Progenitor cell of endocrine pancreas (in vitro differentiated cells): ENCODE measurements at regions not wholly inside any gene's neighbourhood (a gene's known extent, or its start where the extent isn't known, plus 50 kb on each side); places are given as distances from the start of the nearest gene placed in this dataset.

Source experiments
- DNase-seq: peaks from one replicate; pipeline ENCODE4 v3.0.0; 2021; ENCODE audit warnings: low spot score; ENCODE audit not compliant: unreplicated experiment
- H3K27ac Mint-ChIP-seq: 2 replicates; pipeline ENCODE4 v1.8.0; 2021; ENCODE audit warnings: mild to moderate bottlenecking, moderate library complexity, mixed read lengths
- H3K27me3 Mint-ChIP-seq: 2 replicates; pipeline ENCODE4 v1.8.0; 2021; ENCODE audit warnings: mixed read lengths
- H3K36me3 Mint-ChIP-seq: 2 replicates; pipeline ENCODE4 v1.8.0; 2022; ENCODE audit warnings: mixed read lengths; ENCODE audit not compliant: insufficient read depth
- H3K4me1 Mint-ChIP-seq: 2 replicates; pipeline ENCODE4 v1.8.0; 2021; ENCODE audit warnings: low read depth, mixed read lengths
- H3K4me3 Mint-ChIP-seq: 2 replicates; pipeline ENCODE4 v1.8.0; 2021; ENCODE audit warnings: low read depth, mild to moderate bottlenecking, moderate library complexity, mixed read lengths
- H3K9me3 Mint-ChIP-seq: 2 replicates; pipeline ENCODE4 v1.8.0; 2021; ENCODE audit warnings: low read depth, mixed read lengths
- TF ChIP-seq, protein P1 (sequence below): fragments of 200-600 bp; sonication (generic); IDR thresholded peaks from one replicate; pipeline ENCODE4 v1.5.0; 2021; ENCODE audit warnings: antibody characterized with exemption, mild to moderate bottlenecking; ENCODE audit not compliant: unreplicated experiment

DNA sequence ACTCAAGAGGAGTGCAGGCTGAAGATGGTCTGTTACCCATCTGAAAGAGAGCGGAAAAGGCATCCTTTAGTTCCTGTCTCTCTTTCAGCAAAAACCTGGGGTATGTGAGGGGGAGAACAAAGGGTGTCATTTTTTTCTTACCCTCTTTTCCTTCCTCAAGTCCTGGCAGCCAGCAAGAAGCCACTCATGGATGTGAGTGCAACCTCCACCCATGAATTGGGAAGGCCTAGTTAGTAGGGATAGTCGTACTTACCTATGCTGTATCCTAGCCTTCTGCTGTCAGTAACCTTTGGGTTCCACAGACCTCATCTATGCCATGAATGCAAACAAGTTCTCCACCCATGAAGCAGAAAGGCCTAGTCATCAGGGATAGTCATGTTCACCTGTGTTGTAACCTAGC, 472.8 kb downstream of the ZIC1 start:
- Mint-ChIP-seq H3K4me3 (no peak overlapping the region), H3K36me3 (no peaks in the 10 kb centered on the region)

DNA sequence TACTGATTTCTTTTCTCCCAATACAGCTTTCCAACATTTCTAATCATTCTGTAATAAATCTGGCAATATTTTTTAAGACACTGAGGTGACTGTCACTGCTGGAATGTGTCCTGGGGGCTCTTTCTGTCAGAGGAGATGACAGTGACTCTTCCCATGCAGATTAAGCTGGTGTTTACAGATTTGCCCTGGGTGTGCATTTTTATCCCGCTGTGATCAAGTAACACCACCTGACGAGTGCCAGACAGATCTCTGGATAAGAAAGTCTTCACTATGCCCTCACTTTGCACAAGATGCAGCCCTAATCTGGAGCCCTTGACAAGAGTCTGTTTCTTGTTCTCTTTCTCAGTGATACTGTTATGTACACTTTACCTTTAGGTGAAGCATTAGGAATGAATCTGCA, 477.7 kb downstream of the ZIC1 start:
- peaks cover 4% of the 10 kb centered on the region for H3K9me3 Mint-ChIP-seq
- peaks cover 8% of the 10 kb centered on the region for H3K4me1 Mint-ChIP-seq
- H3K36me3 Mint-ChIP-seq: peaks cover 1% of the 10 kb centered on the region
- TF ChIP-seq, protein P1, sequence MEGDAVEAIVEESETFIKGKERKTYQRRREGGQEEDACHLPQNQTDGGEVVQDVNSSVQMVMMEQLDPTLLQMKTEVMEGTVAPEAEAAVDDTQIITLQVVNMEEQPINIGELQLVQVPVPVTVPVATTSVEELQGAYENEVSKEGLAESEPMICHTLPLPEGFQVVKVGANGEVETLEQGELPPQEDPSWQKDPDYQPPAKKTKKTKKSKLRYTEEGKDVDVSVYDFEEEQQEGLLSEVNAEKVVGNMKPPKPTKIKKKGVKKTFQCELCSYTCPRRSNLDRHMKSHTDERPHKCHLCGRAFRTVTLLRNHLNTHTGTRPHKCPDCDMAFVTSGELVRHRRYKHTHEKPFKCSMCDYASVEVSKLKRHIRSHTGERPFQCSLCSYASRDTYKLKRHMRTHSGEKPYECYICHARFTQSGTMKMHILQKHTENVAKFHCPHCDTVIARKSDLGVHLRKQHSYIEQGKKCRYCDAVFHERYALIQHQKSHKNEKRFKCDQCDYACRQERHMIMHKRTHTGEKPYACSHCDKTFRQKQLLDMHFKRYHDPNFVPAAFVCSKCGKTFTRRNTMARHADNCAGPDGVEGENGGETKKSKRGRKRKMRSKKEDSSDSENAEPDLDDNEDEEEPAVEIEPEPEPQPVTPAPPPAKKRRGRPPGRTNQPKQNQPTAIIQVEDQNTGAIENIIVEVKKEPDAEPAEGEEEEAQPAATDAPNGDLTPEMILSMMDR: no peak
- no peak for DNase-seq
- H3K27ac Mint-ChIP-seq: no peak overlapping the region
- H3K4me3 Mint-ChIP-seq: no peak overlapping the region
- no peaks in the 10 kb centered on the region for H3K27me3 Mint-ChIP-seq

More for the DNA sequence above, 472.8 kb downstream of the ZIC1 start:
- Mint-ChIP-seq H3K9me3 (peaks cover 15% of the 10 kb centered on the region), H3K27me3 (no peaks in the 10 kb centered on the region), H3K4me1 (no peaks in the 10 kb centered on the region), H3K27ac (no peak overlapping the region)
- TF ChIP-seq, protein P1: no peak
- no peak for DNase-seq

DNA sequence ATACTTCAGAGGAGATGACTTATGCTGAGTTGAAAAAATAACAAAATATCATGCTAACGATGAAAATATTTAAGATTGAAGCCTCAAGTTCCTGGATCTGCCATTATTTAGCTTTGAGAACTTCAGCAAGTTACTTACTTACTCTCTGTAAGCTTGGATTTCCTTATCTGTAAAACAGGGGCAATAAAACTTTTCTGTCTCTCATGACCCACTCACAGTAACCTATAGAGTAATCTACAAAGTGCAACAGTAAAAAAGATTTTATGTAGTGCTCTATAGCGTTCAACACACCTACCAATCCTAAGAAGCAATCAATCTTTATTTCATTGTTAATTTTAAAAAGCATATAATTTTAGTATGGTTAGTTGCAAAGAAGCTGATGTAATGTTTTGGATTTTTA, 478.6 kb downstream of the ZIC1 start:
- Mint-ChIP-seq H3K9me3 (peaks cover under 1% of the 10 kb centered on the region), H3K27me3 (no peaks in the 10 kb centered on the region), H3K27ac (no peak overlapping the region), H3K4me1 (peaks cover 10% of the 10 kb centered on the region), H3K36me3 (peaks cover 1% of the 10 kb centered on the region), H3K4me3 (no peak overlapping the region)
- DNase-seq: no peak
- TF ChIP-seq, protein P1: no peak

DNA sequence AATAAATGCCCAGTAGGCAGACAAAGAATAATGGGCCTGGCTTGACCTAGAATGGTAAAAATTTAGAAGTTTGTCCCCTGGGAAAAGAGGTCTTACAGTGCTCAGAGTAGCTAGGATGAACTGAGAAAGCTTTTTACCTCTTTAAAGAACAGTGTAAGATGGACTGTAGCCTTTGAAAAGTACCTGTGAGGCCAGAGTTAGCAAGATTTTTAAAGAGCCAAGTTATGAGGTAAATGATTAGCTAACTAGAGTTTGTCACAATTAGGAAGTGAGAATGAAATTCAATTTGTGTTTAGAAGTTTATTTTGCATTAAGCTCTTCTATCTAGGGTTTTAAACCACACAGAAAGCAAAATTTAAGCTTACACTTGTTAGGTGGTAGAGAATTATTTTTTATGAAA, 480.9 kb downstream of the ZIC1 start:
- no peak for DNase-seq
- Mint-ChIP-seq H3K4me1 (peaks cover 10% of the 10 kb centered on the region), H3K9me3 (no peaks in the 10 kb centered on the region), H3K4me3 (no peak overlapping the region), H3K36me3 (peaks cover 1% of the 10 kb centered on the region), H3K27me3 (no peaks in the 10 kb centered on the region), H3K27ac (no peak overlapping the region)
- TF ChIP-seq, protein P1: no peak

DNA sequence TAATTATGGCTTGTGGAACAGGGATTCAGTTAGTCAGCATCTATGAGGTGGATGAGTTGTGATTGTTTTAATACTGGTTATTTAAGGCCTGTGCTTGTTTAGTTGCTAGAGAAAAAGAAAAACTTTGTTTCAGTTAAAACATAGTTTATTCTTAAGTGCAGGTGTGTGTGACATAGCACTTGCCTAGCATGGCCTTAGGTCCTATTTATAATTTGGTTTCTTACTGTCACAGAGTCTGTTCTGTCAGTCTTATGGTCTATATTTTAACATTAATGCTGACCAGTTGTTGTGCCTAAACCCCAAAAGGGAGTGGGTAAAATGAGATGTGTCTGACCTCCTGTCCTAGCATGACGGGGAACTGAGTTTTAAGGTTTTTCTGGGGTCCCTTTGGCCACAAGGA, 486.3 kb downstream of the ZIC1 start:
- no peak overlapping the region for H3K4me3 Mint-ChIP-seq
- H3K9me3 Mint-ChIP-seq: peaks cover 3% of the 10 kb centered on the region
- no peak for DNase-seq
- H3K27ac Mint-ChIP-seq: no peak overlapping the region
- no peaks in the 10 kb centered on the region for H3K36me3 Mint-ChIP-seq
- no peaks in the 10 kb centered on the region for H3K27me3 Mint-ChIP-seq
- TF ChIP-seq, protein P1: no peak
- H3K4me1 Mint-ChIP-seq: peaks cover 3% of the 10 kb centered on the region
